ENCODE measurements at regions not wholly inside any gene's neighbourhood (a gene's known extent, or its start where the extent isn't known, plus 50 kb on each side); places are given as distances from the start of the nearest gene placed in this dataset.

DNA sequence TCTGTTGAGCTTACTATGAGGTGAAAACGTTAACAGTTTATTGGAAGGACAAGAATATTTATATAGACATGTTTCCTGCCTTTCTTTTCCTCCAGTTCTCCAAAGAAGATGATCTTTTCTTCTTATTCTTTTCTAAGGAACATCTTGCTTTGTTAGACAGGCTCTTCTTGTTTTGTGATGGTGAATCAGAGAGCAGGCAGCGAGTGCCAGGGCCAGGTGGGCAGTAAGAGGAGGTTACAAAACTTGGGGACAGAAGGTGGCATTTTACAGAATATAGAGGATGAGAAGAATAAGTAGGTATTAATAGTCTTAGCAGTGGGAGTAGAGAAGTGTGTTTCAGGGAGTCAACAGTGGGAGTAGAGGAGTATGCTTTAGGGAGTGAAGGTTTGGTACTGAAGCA is 223.6 kb downstream of the ARL4A start:
- H3K36me3 ChIP-seq (replicated peaks in 1 of 2; ENCODE audit: control extremely low read depth in 1 of 2, control insufficient read depth in 1 of 2, extremely low read depth in 1 of 2, insufficient read depth in 2 of 2, low read length in 1 of 2) = no peaks in the 10 kb centered on the region
- H3K27ac ChIP-seq (ENCODE audit: low read length in 2 of 2) = no peak overlapping the region
- POLR2A ChIA-PET = no interaction called here
- no peak overlapping the region for H2AFZ ChIP-seq (ENCODE audit: insufficient read depth, low read depth, low read length, poor library complexity, severe bottlenecking)
- H3K4me1 ChIP-seq (ENCODE audit: control insufficient read depth in 2 of 2, insufficient read depth in 2 of 2, low read length in 2 of 2) = no peaks in the 10 kb centered on the region
- no peak overlapping the region for H3K4me3 ChIP-seq (ENCODE audit: control extremely low read depth in 1 of 5, extremely low read depth in 1 of 5, insufficient read depth in 1 of 5, low read depth in 2 of 5, low read length in 4 of 5)
- Mint-ChIP-seq H3K9me3 (ENCODE audit: insufficient read depth) (no peaks in the 10 kb centered on the region), H3K27me3 (no peaks in the 10 kb centered on the region), H3K4me3 (no peak overlapping the region), H3K27ac (no peak overlapping the region), H3K4me1 (no peaks in the 10 kb centered on the region)
- no peak for DNase-seq
- H4K20me1 ChIP-seq (ENCODE audit: control insufficient read depth, insufficient read depth, low read length, poor library complexity, severe bottlenecking) = no peaks in the 10 kb centered on the region
- ATAC-seq (ENCODE audit: low read depth) = no peak
- no peak for TF ChIP-seq EZH2 (IDR thresholded peaks at IDR 0.05; ENCODE audit: borderline replicate concordance, insufficient read depth, low read depth, low read length, poor library complexity, severe bottlenecking)
- TF ChIP-seq, protein P1, sequence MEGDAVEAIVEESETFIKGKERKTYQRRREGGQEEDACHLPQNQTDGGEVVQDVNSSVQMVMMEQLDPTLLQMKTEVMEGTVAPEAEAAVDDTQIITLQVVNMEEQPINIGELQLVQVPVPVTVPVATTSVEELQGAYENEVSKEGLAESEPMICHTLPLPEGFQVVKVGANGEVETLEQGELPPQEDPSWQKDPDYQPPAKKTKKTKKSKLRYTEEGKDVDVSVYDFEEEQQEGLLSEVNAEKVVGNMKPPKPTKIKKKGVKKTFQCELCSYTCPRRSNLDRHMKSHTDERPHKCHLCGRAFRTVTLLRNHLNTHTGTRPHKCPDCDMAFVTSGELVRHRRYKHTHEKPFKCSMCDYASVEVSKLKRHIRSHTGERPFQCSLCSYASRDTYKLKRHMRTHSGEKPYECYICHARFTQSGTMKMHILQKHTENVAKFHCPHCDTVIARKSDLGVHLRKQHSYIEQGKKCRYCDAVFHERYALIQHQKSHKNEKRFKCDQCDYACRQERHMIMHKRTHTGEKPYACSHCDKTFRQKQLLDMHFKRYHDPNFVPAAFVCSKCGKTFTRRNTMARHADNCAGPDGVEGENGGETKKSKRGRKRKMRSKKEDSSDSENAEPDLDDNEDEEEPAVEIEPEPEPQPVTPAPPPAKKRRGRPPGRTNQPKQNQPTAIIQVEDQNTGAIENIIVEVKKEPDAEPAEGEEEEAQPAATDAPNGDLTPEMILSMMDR (IDR thresholded peaks at IDR 0.05) = no peak
- H3K4me2 ChIP-seq (replicated peaks; ENCODE audit: low read depth, low read length, poor library complexity, severe bottlenecking) = no peak overlapping the region
- no peak overlapping the region for H3K9ac ChIP-seq (ENCODE audit: low read length)
- H3K9me3 ChIP-seq (ENCODE audit: control extremely low read depth in 1 of 3, control insufficient read depth in 2 of 3, insufficient read depth in 1 of 3, low read length in 2 of 3) = no peaks in the 10 kb centered on the region
- no peaks in the 10 kb centered on the region for H3K27me3 ChIP-seq (replicated peaks in 1 of 4; ENCODE audit: control extremely low read depth in 1 of 4, control insufficient read depth in 3 of 4, insufficient read depth in 4 of 4, low read length in 3 of 4)
- intact Hi-C loops (cut with micrococcal nuclease) = no loop called here
- CTCF ChIA-PET = no interaction called here
- WGBS (ENCODE audit: insufficient coverage) = 70% methylated on average over 1 of the region's 2 CpGs
- H3K79me2 ChIP-seq (ENCODE audit: control insufficient read depth, insufficient read depth, low read length) = no peaks in the 10 kb centered on the region

- H3K4me1 Mint-ChIP-seq = no peaks in the 10 kb centered on the region
- intact Hi-C loops (cut with micrococcal nuclease) = no loop called here
- Histone ChIP-seq H3K9me3 (ENCODE audit: control extremely low read depth in 1 of 3, control insufficient read depth in 2 of 3, insufficient read depth in 1 of 3, low read length in 2 of 3) (no peaks in the 10 kb centered on the region), H3K4me1 (ENCODE audit: control insufficient read depth in 2 of 2, insufficient read depth in 2 of 2, low read length in 2 of 2) (no peaks in the 10 kb centered on the region), H4K20me1 (ENCODE audit: control insufficient read depth, insufficient read depth, low read length, poor library complexity, severe bottlenecking) (no peaks in the 10 kb centered on the region), H3K36me3 (replicated peaks in 1 of 2; ENCODE audit: control extremely low read depth in 1 of 2, control insufficient read depth in 1 of 2, extremely low read depth in 1 of 2, insufficient read depth in 2 of 2, low read length in 1 of 2) (no peaks in the 10 kb centered on the region), H3K4me2 (replicated peaks; ENCODE audit: low read depth, low read length, poor library complexity, severe bottlenecking) (no peak overlapping the region), H2AFZ (ENCODE audit: insufficient read depth, low read depth, low read length, poor library complexity, severe bottlenecking) (no peak overlapping the region), H3K9ac (ENCODE audit: low read length) (no peak overlapping the region), H3K27me3 (replicated peaks in 1 of 4; ENCODE audit: control extremely low read depth in 1 of 4, control insufficient read depth in 3 of 4, insufficient read depth in 4 of 4, low read length in 3 of 4) (no peaks in the 10 kb centered on the region), H3K4me3 (ENCODE audit: control extremely low read depth in 1 of 5, extremely low read depth in 1 of 5, insufficient read depth in 1 of 5, low read depth in 2 of 5, low read length in 4 of 5) (no peak overlapping the region), H3K79me2 (ENCODE audit: control insufficient read depth, insufficient read depth, low read length) (no peaks in the 10 kb centered on the region), H3K27ac (ENCODE audit: low read length in 2 of 2) (no peak overlapping the region)
- POLR2A ChIA-PET = no interaction called here
- CTCF ChIA-PET = no interaction called here
- no CpG with 5 or more reads among the region's 3 CpGs for WGBS (ENCODE audit: insufficient coverage)
- ATAC-seq (ENCODE audit: low read depth) (no peak), DNase-seq (no peak)
- H3K27me3 Mint-ChIP-seq = peaks cover 4% of the 10 kb centered on the region
- H3K4me3 Mint-ChIP-seq = no peak overlapping the region
- no peak overlapping the region for H3K27ac Mint-ChIP-seq
- TF ChIP-seq, protein P1 (IDR thresholded peaks at IDR 0.05) = no peak
- TF ChIP-seq EZH2 (IDR thresholded peaks at IDR 0.05; ENCODE audit: borderline replicate concordance, insufficient read depth, low read depth, low read length, poor library complexity, severe bottlenecking) = no peak
- H3K9me3 Mint-ChIP-seq (ENCODE audit: insufficient read depth) = no peaks in the 10 kb centered on the region
These were observed 225.6 kb downstream of the ARL4A start for GRCh38 chr7:12913002-12913401.
